HG02588 (cell line): ENCODE measurements at regions not wholly inside any gene's neighbourhood (a gene's known extent, or its start where the extent isn't known, plus 50 kb on each side); places are given as distances from the start of the nearest gene placed in this dataset.

ENCODE experiments used
- ATAC-seq: cut with Tn5 transposase; IDR thresholded peaks from one replicate; pipeline ENCODE4 v1.9.1; 2021; ENCODE audit warnings: mild to moderate bottlenecking, moderate library complexity; ENCODE audit not compliant: unreplicated experiment

DNA sequence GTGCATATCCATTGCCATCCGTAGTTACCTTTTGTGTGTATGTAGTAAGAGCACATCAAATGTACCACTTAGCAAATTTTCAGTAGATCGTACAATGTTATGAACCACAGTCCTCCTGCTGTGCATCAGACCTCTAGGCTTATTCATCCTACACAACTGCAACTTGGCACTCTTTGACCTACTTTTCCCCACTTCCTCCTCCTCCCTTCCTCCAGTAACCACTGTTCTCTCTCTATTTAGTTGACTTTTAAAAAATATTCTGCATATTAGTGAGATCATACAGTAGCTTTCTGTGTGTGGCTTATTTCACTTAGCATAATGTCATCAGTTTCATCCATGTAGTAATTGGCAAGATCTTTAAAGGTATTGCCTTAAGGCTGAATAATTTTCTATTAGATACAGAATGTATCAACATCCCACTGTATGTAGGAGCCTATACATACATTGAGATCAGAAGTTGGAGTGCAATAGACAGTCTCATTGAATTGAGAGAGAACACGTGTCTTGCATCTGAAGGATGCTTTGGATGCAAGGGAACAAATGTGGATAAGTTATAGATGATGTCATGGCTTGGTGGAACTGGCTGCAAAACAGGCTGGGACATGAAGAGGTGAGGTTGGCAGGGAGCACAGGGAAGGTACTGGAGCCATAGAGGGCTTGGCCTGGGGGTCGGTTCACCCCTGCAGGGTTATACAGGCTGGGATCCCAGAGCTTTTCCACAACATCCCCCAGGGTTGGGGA, 83.0 kb upstream of the FAM180A start:
- ATAC-seq: no peak

DNA sequence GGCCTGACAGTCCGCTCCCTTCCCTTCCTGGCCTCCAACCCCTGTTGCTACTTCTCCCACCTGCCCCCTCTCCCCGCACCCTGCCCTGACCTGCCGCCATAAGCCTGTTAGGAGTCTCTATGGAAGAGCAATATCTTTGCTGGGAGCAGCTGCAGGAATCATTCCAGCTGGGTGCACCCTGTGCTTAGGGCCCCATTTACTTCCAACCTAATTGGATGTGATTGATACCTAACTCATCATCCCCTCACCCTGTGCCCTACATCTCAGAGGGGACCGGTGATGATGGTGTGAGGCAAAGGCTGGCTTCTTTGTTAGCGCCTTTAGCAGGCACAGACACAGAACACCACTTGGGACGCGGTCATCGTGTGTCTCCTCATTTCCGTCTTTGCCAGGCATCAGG, 80.0 kb upstream of the FAM180A start:
- ATAC-seq: no peak

DNA sequence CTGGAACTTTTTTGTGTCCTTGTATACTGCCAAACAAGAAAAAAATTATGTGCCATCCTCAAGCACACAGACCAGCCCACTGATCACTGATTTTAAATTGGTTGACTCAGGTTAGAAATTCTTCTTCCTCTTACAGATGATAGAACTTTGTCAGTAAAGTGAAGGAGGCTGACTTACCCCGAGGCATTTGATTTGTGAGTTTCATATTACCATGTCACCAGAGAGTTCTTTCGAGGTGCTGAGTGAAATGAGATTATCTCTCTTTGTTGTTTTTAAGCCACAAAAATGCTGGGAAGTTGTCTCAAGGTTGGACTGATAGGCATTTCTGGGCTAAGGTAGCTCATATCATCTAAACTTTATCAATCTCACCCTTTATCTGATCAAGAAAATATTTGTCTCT, 78.8 kb upstream of the FAM180A start:
- no peak for ATAC-seq

DNA sequence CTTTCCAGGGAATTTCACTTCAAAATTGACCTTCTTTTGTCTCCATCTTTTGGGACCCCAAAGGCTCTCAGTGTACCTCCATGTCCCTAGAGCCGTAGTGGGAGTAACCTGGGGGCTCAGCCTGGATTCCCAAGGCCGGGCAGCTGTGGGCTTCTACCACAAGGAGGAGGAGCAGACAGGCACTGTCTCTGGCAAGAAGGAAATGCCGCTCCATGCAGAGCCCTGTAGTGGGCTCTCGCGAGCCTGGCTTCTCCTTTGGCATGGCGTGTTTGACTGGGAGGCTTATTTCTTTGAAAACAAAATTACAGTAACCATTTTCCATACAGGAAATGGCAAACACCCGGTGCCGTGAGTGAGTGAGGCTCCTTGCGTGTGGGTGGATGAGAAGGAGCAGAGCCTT, 76.8 kb upstream of the FAM180A start:
- ATAC-seq: no peak

- no peak for ATAC-seq
Observed at GRCh38 chr7:135822376-135822775, 73.8 kb upstream of the FAM180A start.

DNA sequence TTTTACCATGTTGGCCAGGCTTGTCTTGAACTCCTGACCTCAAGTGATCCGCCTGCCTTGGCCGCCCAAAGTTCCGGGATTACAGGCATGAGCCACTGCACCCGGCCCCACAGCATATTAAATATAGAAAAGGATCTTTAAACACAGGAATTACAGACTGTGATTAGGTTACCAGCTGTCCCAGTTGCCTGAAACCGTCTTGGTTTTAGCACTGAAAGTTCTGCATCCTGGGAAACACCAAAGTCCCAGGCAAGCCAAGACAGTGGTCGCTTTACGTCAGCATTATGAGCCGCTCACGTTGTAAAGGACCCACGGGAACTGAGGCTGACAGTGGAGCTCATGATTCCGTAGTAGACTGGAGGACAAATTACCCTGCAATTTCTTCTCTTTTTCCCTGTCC, 69.0 kb upstream of the FAM180A start:
- ATAC-seq: no peak

- no peak for ATAC-seq
Observed at GRCh38 chr7:135815033-135815432, 66.4 kb upstream of the FAM180A start.

GRCh38 chr7:135812148-135812547, 63.5 kb upstream of the FAM180A start:
- ATAC-seq: no peak

- no peak for ATAC-seq
Observed at GRCh38 chr7:135811506-135811905, 62.9 kb upstream of the FAM180A start.

DNA sequence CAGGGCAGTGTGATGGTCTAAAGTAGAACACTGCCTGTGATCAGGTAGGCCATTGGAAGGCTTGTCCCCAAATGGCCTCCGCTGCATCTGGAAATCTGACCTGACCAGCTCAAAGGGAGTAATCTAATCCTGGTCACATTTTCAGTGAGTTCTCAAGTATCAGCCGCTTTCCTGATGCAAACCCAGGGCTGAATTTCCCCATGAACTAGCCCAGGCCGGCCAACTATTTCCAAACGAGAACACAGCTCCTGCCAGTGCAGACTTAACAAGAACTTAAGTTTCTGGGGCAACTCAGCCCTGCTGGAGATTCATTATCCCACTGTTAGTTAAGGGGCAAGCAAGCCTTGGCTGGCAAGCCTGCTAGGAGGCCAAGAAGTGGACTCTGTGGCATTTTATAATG, 59.6 kb upstream of the FAM180A start:
- ATAC-seq: no peak

DNA sequence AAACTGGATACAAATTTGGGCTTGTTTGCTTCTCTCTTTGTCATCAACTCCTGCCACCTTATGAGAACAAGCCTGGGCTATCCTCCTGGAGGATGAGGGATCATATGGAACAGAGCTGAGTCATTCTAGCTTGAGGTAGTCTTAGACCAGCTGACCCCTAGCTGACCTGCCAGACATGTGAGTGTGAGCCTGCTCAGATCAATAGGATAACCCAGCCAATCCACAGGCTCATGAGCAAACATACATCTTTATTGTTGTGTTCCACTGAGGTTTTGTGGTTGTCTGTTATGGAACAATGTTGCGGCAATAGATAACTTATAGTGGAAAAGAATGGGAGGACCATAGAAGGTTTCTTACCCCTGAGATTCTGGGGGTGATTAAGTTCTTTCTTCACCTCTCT, 54.5 kb upstream of the FAM180A start:
- ATAC-seq: no peak

GRCh38 chr7:135802697-135803096, 54.1 kb upstream of the FAM180A start:
- no peak for ATAC-seq

DNA sequence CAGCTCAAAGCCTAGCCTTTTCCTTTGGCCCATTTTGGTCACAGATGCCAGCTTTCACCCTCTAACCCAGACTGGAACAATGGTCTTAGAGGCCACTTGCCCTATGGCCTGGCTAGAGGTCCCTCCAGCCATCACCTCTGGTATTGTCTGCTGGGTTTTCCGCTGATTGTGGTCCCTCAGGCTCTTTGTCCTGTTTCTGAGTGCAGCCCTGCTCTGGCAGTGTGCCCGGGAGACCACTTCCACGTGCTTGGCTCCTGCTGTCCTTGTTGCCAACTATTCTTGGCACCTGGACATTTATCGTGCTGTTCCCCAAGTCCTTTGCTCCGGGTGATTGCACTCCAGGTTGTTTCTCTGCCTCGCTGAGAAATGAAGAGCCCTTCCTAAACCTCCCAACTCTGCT, 53.3 kb upstream of the FAM180A start:
- ATAC-seq: no peak

GRCh38 chr7:135801045-135801693, 52.6 kb upstream of the FAM180A start:
- peak; percentile 61 for ATAC-seq

- no peak for ATAC-seq
Observed at GRCh38 chr7:135800560-135800959, 51.9 kb upstream of the FAM180A start.

DNA sequence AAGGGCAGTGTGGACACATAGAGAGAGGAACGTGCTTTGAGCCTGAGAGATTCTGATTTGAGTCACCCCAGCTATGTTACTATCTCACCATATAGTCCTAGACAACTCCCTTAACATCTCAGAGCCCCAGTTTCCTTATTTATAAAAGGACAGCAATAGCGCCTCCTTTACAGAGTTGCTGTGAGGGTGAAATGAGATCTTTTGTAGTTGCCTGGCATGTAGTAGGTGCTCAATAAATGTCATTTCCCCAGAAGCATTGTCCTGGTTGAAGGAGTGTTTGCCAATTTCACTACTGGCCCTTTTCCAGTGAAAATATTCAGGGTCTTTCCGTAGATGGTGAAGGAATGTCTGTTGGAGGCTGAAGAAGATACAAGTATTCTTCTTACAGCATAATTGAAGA, 51.3 kb upstream of the FAM180A start:
- ATAC-seq: no peak
